ENCODE measurements at regions not wholly inside any gene's neighbourhood (a gene's known extent, or its start where the extent isn't known, plus 50 kb on each side); places are given as distances from the start of the nearest gene placed in this dataset.

- TF ChIP-seq CTCF (IDR thresholded peaks at IDR 0.05) (peak in 1 of 3 experiments; percentile 34), POLR2A (IDR thresholded peaks at IDR 0.05) (no peak)
These were observed 440.1 kb upstream of the ADAMTS16 start for GRCh38 chr5:4700069-4700468.
